ENCODE measurements at regions not wholly inside any gene's neighbourhood (a gene's known extent, or its start where the extent isn't known, plus 50 kb on each side); places are given as distances from the start of the nearest gene placed in this dataset.
"Not testable (repeated sequence)": the region's sequence is repeated elsewhere in the genome, so short reads cannot be mapped to it uniquely, and the experiment has no call there.

- not testable (repeated sequence) for H3K4me3 ChIP-seq (ENCODE audit: low read depth in 1 of 5, low read length in 5 of 5); H3K4me1 ChIP-seq (ENCODE audit: control insufficient read depth in 5 of 5, insufficient read depth in 5 of 5, low read length in 5 of 5); H3K27ac ChIP-seq (ENCODE audit: low read depth, low read length); H3K9me3 ChIP-seq (ENCODE audit: control insufficient read depth in 5 of 5, low read length in 5 of 5); H3K36me3 ChIP-seq (ENCODE audit: control insufficient read depth in 5 of 5, insufficient read depth in 5 of 5, low read length in 5 of 5); H3K9ac ChIP-seq (ENCODE audit: low read length in 5 of 5)
- H3K27me3 ChIP-seq (ENCODE audit: control insufficient read depth in 5 of 5, insufficient read depth in 4 of 5, low read length in 5 of 5), result peaks cover 0 to 12% (median 0%) of the 10 kb centered on the region in 5 donors
Observed at GRCh38 chr14:106369456-106369855, 843.1 kb downstream of the TMEM121 start.

GRCh38 chr14:106372870-106373652 lies 846.7 kb downstream of the TMEM121 start:
- Histone ChIP-seq H3K4me1 (ENCODE audit: control insufficient read depth in 5 of 5, insufficient read depth in 5 of 5, low read length in 5 of 5) (peaks cover 0 to 2% (median 0%) of the 10 kb centered on the region in 5 donors), H3K9me3 (ENCODE audit: control insufficient read depth in 5 of 5, low read length in 5 of 5) (no peaks in the 10 kb centered on the region), H3K9ac (ENCODE audit: low read length in 5 of 5) (no peak overlapping the region), H3K4me3 (ENCODE audit: low read depth in 1 of 5, low read length in 5 of 5) (no peak overlapping the region), H3K27ac (ENCODE audit: low read depth, low read length) (no peak overlapping the region), H3K36me3 (ENCODE audit: control insufficient read depth in 5 of 5, insufficient read depth in 5 of 5, low read length in 5 of 5) (no peaks in the 10 kb centered on the region), H3K27me3 (ENCODE audit: control insufficient read depth in 5 of 5, insufficient read depth in 4 of 5, low read length in 5 of 5) (peaks cover 0 to 12% (median 0%) of the 10 kb centered on the region in 5 donors)

DNA sequence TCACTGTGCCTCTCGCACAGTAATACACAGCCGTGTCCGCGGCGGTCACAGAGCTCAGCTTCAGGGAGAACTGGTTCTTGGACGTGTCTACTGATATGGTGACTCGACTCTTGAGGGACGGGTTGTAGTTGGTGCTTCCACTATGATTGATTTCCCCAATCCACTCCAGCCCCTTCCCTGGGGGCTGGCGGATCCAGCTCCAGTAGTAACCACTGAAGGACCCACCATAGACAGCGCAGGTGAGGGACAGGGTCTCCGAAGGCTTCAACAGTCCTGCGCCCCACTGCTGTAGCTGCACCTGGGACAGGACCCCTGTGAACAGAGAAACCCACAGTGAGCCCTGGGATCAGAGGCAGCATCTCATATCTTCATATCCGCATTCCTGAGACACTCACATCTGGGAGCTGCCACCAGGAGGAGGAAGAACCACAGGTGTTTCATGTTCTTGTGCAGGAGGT lies 847.3 kb downstream of the TMEM121 start:
- H3K36me3 ChIP-seq (ENCODE audit: control insufficient read depth in 5 of 5, insufficient read depth in 5 of 5, low read length in 5 of 5); H3K9me3 ChIP-seq (ENCODE audit: control insufficient read depth in 5 of 5, low read length in 5 of 5); H3K4me3 ChIP-seq (ENCODE audit: low read depth in 1 of 5, low read length in 5 of 5); H3K9ac ChIP-seq (ENCODE audit: low read length in 5 of 5); H3K4me1 ChIP-seq (ENCODE audit: control insufficient read depth in 5 of 5, insufficient read depth in 5 of 5, low read length in 5 of 5); H3K27ac ChIP-seq (ENCODE audit: low read depth, low read length): not testable (repeated sequence)
- H3K27me3 ChIP-seq (ENCODE audit: control insufficient read depth in 5 of 5, insufficient read depth in 4 of 5, low read length in 5 of 5), result peaks cover 0 to 12% (median 0%) of the 10 kb centered on the region in 5 donors

GRCh38 chr14:106377432-106377831 lies 851.0 kb downstream of the TMEM121 start:
- H3K27me3 ChIP-seq (ENCODE audit: control insufficient read depth in 5 of 5, insufficient read depth in 4 of 5, low read length in 5 of 5), result peaks cover 0 to 14% (median 0%) of the 10 kb centered on the region in 5 donors
- H3K36me3 ChIP-seq (ENCODE audit: control insufficient read depth in 5 of 5, insufficient read depth in 5 of 5, low read length in 5 of 5), result no peaks in the 10 kb centered on the region
- no peak overlapping the region for H3K4me3 ChIP-seq (ENCODE audit: low read depth in 1 of 5, low read length in 5 of 5)
- no peak overlapping the region for H3K27ac ChIP-seq (ENCODE audit: low read depth, low read length)
- no peak overlapping the region for H3K9ac ChIP-seq (ENCODE audit: low read length in 5 of 5)
- H3K4me1 ChIP-seq (ENCODE audit: control insufficient read depth in 5 of 5, insufficient read depth in 5 of 5, low read length in 5 of 5), result peaks cover 0 to 2% (median 0%) of the 10 kb centered on the region in 5 donors
- H3K9me3 ChIP-seq (ENCODE audit: control insufficient read depth in 5 of 5, low read length in 5 of 5), result no peaks in the 10 kb centered on the region

DNA sequence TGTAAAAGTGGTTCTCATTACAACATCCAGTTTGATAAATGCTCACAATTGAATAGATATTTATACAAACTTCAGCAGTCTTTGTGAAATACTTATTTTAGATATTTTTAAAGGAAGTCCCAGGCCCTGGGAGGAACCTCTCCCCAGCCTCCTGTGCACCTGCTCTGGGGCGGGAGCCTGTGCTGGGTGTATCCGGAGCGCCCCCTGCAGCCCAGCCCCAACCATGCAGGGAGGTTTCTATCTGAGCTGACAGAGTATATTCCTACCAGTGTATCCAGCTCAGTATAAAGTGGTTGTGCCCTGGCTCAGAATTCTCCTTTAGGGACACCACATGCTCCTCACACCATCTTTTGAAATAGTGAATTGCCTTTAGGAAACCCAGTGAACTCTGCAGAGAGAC lies 851.8 kb downstream of the TMEM121 start:
- no peak overlapping the region for H3K27ac ChIP-seq (ENCODE audit: low read depth, low read length)
- peaks cover 0 to 14% (median 0%) of the 10 kb centered on the region in 5 donors for H3K27me3 ChIP-seq (ENCODE audit: control insufficient read depth in 5 of 5, insufficient read depth in 4 of 5, low read length in 5 of 5)
- H3K9ac ChIP-seq (ENCODE audit: low read length in 5 of 5), result no peak overlapping the region
- no peak overlapping the region for H3K4me3 ChIP-seq (ENCODE audit: low read depth in 1 of 5, low read length in 5 of 5)
- peaks cover 0 to 2% (median 0%) of the 10 kb centered on the region in 5 donors for H3K4me1 ChIP-seq (ENCODE audit: control insufficient read depth in 5 of 5, insufficient read depth in 5 of 5, low read length in 5 of 5)
- H3K36me3 ChIP-seq (ENCODE audit: control insufficient read depth in 5 of 5, insufficient read depth in 5 of 5, low read length in 5 of 5), result no peaks in the 10 kb centered on the region
- H3K9me3 ChIP-seq (ENCODE audit: control insufficient read depth in 5 of 5, low read length in 5 of 5), result no peaks in the 10 kb centered on the region

DNA sequence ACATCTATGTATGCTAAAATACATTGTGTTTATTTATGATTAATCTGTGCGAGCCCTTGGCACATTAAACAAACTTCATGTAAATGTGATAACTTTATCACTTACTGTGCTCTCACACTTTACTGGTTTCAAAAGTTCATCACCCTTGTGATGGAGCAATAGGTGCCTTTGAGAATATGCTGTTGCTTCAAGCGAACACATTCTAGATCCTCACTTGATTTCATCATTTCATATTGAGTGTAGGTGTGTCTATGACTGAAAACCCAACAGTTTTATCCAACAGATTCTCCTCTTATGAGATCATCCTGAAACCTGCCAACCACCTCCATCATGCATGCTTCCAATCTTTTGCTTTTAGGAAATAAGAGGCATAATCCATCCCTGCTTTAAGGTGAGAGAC lies 854.4 kb downstream of the TMEM121 start:
- Histone ChIP-seq H3K9ac (ENCODE audit: low read length in 5 of 5) (no peak overlapping the region), H3K9me3 (ENCODE audit: control insufficient read depth in 5 of 5, low read length in 5 of 5) (no peaks in the 10 kb centered on the region), H3K4me3 (ENCODE audit: low read depth in 1 of 5, low read length in 5 of 5) (no peak overlapping the region), H3K27me3 (ENCODE audit: control insufficient read depth in 5 of 5, insufficient read depth in 4 of 5, low read length in 5 of 5) (peaks cover 0 to 10% (median 0%) of the 10 kb centered on the region in 5 donors), H3K4me1 (ENCODE audit: control insufficient read depth in 5 of 5, insufficient read depth in 5 of 5, low read length in 5 of 5) (no peaks in the 10 kb centered on the region), H3K36me3 (ENCODE audit: control insufficient read depth in 5 of 5, insufficient read depth in 5 of 5, low read length in 5 of 5) (no peaks in the 10 kb centered on the region), H3K27ac (ENCODE audit: low read depth, low read length) (no peak overlapping the region)

DNA sequence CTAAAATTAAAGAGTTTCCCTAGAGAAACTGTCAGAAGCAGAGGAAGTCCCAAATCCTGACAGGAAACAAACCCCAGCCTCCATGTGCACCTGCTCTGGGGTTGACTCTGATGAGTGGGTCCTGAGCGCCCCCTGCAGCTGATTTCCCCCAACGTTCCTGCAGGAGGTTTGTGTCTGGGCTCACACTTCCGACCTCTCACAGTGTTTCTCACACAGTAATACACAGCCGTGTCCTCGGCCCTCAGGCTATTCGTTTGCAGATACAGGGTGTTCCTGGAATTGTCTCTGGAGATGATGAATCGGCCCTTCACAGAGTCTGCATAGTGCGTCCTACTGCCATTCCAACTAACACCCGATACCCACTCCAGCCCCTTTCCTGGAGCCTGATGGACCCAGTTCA lies 862.8 kb downstream of the TMEM121 start:
- H3K9me3 ChIP-seq (ENCODE audit: control insufficient read depth in 5 of 5, low read length in 5 of 5); H3K36me3 ChIP-seq (ENCODE audit: control insufficient read depth in 5 of 5, insufficient read depth in 5 of 5, low read length in 5 of 5); H3K4me1 ChIP-seq (ENCODE audit: control insufficient read depth in 5 of 5, insufficient read depth in 5 of 5, low read length in 5 of 5); H3K9ac ChIP-seq (ENCODE audit: low read length in 5 of 5); H3K4me3 ChIP-seq (ENCODE audit: low read depth in 1 of 5, low read length in 5 of 5); H3K27ac ChIP-seq (ENCODE audit: low read depth, low read length): not testable (repeated sequence)
- H3K27me3 ChIP-seq (ENCODE audit: control insufficient read depth in 5 of 5, insufficient read depth in 4 of 5, low read length in 5 of 5), result peaks cover 0 to 12% (median 3%) of the 10 kb centered on the region in 5 donors

DNA sequence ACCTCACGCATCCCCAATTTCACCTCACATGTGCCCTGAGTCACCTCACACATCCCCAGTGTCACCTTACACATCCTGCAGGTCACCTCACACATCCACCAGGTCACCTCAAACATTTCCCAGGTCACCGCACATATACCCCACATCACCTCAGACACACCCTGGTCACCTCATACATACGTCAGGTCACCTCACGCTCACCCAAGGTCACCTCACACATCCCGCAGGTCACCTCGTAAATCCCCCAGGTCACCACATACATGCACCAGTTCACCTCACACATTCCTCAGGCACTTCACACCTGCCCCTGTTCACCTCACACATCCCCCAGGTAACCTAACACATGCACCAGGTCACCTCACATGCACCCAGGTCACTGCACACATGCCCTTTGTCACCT lies 864.0 kb downstream of the TMEM121 start:
- H3K4me1 ChIP-seq (ENCODE audit: control insufficient read depth in 5 of 5, insufficient read depth in 5 of 5, low read length in 5 of 5), result no peaks in the 10 kb centered on the region
- H3K36me3 ChIP-seq (ENCODE audit: control insufficient read depth in 5 of 5, insufficient read depth in 5 of 5, low read length in 5 of 5), result no peaks in the 10 kb centered on the region
- H3K27ac ChIP-seq (ENCODE audit: low read depth, low read length), result no peak overlapping the region
- H3K27me3 ChIP-seq (ENCODE audit: control insufficient read depth in 5 of 5, insufficient read depth in 4 of 5, low read length in 5 of 5), result peaks cover 0 to 12% (median 3%) of the 10 kb centered on the region in 5 donors
- peaks cover 0 to 2% (median 0%) of the 10 kb centered on the region in 5 donors for H3K9me3 ChIP-seq (ENCODE audit: control insufficient read depth in 5 of 5, low read length in 5 of 5)
- no peak overlapping the region for H3K9ac ChIP-seq (ENCODE audit: low read length in 5 of 5)
- H3K4me3 ChIP-seq (ENCODE audit: low read depth in 1 of 5, low read length in 5 of 5), result no peak overlapping the region

- no peaks in the 10 kb centered on the region for H3K4me1 ChIP-seq (ENCODE audit: control insufficient read depth in 5 of 5, insufficient read depth in 5 of 5, low read length in 5 of 5)
- H3K27ac ChIP-seq (ENCODE audit: low read depth, low read length), result no peak overlapping the region
- no peak overlapping the region for H3K4me3 ChIP-seq (ENCODE audit: low read depth in 1 of 5, low read length in 5 of 5)
- no peak overlapping the region for H3K9ac ChIP-seq (ENCODE audit: low read length in 5 of 5)
- H3K36me3 ChIP-seq (ENCODE audit: control insufficient read depth in 5 of 5, insufficient read depth in 5 of 5, low read length in 5 of 5), result no peaks in the 10 kb centered on the region
- peaks cover 0 to 2% (median 0%) of the 10 kb centered on the region in 5 donors for H3K9me3 ChIP-seq (ENCODE audit: control insufficient read depth in 5 of 5, low read length in 5 of 5)
- H3K27me3 ChIP-seq (ENCODE audit: control insufficient read depth in 5 of 5, insufficient read depth in 4 of 5, low read length in 5 of 5), result peaks cover 0 to 12% (median 3%) of the 10 kb centered on the region in 5 donors
Observed at GRCh38 chr14:106390947-106391346, 864.6 kb downstream of the TMEM121 start.

DNA sequence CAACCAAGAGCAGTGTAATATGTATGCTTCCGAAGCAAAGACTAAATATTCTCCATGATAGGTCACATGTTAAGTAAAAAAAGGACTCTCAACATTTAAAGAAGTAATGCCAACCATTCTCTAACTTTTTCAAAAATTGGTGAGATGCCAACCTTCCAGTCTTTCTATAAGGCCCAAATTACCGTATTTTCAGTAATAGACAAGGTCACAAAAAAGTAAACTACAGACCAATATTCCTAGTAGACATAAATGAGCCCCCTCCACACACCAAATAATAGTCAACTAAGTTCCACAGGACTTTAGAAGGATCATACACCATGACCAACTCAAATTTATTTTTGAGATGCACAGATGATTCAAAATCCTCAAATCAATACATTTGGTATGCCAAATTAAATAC lies 867.4 kb downstream of the TMEM121 start:
- no peaks in the 10 kb centered on the region for H3K36me3 ChIP-seq (ENCODE audit: control insufficient read depth in 5 of 5, insufficient read depth in 5 of 5, low read length in 5 of 5)
- H3K9ac ChIP-seq (ENCODE audit: low read length in 5 of 5), result no peak overlapping the region
- no peak overlapping the region for H3K27ac ChIP-seq (ENCODE audit: low read depth, low read length)
- H3K9me3 ChIP-seq (ENCODE audit: control insufficient read depth in 5 of 5, low read length in 5 of 5), result peaks cover 0 to 2% (median 0%) of the 10 kb centered on the region in 5 donors
- no peak overlapping the region for H3K4me3 ChIP-seq (ENCODE audit: low read depth in 1 of 5, low read length in 5 of 5)
- peaks cover 0 to 12% (median 4%) of the 10 kb centered on the region in 5 donors for H3K27me3 ChIP-seq (ENCODE audit: control insufficient read depth in 5 of 5, insufficient read depth in 4 of 5, low read length in 5 of 5)
- H3K4me1 ChIP-seq (ENCODE audit: control insufficient read depth in 5 of 5, insufficient read depth in 5 of 5, low read length in 5 of 5), result no peaks in the 10 kb centered on the region
